Stomach (tissue), 8 donors: ENCODE measurements at regions not wholly inside any gene's neighbourhood (a gene's known extent, or its start where the extent isn't known, plus 50 kb on each side); places are given as distances from the start of the nearest gene placed in this dataset.
A peak's percentile ranks its signal among the peaks of the same experiment; 100 is the strongest.

ENCODE experiments used
- DNase-seq, 2 donors: peaks; one replicate each; pipeline versions ENCODE4 v3.0.0 to v3.0.0-alpha.2; 2013 to 2019
- H3K27ac ChIP-seq, 5 donors: fragments of 200-600 bp in 4 of 5; sonication (generic) in 4 of 5; one replicate each; pipeline ENCODE4 v1.5.1; 2013 to 2019; ENCODE audit warnings: mild to moderate bottlenecking in 1 of 5, moderate library complexity in 1 of 5
- H3K27me3 ChIP-seq, 3 donors: fragments of 200-600 bp; sonication (generic); one replicate each; pipeline ENCODE4 v1.5.1; 2017 to 2019; ENCODE audit warnings: mixed run types in 1 of 3
- H3K36me3 ChIP-seq, 4 donors: fragments of 200-600 bp; sonication (generic); 1 replicate in 3 of 4; 2 replicates in 1 of 4; pipeline ENCODE4 v1.5.1; 2016 to 2019
- H3K4me1 ChIP-seq, 4 donors: fragments of 200-600 bp; sonication (generic); one replicate each; pipeline ENCODE4 v1.5.1; 2016 to 2019
- H3K4me3 ChIP-seq, 4 donors: fragments of 200-600 bp; sonication (generic) in 3 of 4; one replicate each; pipeline ENCODE4 v1.5.1; 2016 to 2019; ENCODE audit warnings: mild to moderate bottlenecking in 1 of 4
- H3K9me3 ChIP-seq, 4 donors: fragments of 200-600 bp; sonication (generic); one replicate each; pipeline ENCODE4 v1.5.1; 2016 to 2019
- CTCF ChIP-seq, 7 experiments: fragments of 450-650 bp in 4 of 7; fragments of 200-600 bp in 3 of 7; sonication (generic) in 3 of 7; IDR thresholded peaks; one replicate each; pipeline ENCODE4 v1.5.1; 2016 to 2019; ENCODE audit warnings: antibody characterized with exemption in 7 of 7, control low read depth in 2 of 7, mild to moderate bottlenecking in 1 of 7
- EP300 ChIP-seq: sonication (generic); formaldehyde crosslinking; IDR thresholded peaks from one replicate; pipeline ENCODE4 v1.6.1; 2017; ENCODE audit warnings: antibody characterized with exemption
- POLR2A ChIP-seq, 4 donors: fragments of 450-650 bp; IDR thresholded peaks; one replicate each; pipeline ENCODE4 v1.6.1; 2016; ENCODE audit warnings: antibody characterized with exemption in 4 of 4, control low read depth in 2 of 4, mild to moderate bottlenecking in 1 of 4, moderate library complexity in 1 of 4
- POLR2AphosphoS5 ChIP-seq, 3 donors: sonication (generic); formaldehyde crosslinking; IDR thresholded peaks; one replicate each; pipeline ENCODE4 v1.6.1; 2016; ENCODE audit warnings: antibody characterized with exemption in 3 of 3
- WGBS, 5 donors: extraction: QIAGEN DNeasy Blood & Tissue Kit in 3 of 5; methylation state at CpG; one replicate each; pipeline versions ENCODE4 v1.1.5 to v1.1.7; 2013 to 2018; 5-methylcytosine and 5-hydroxymethylcytosine counted together
- intact Hi-C: fragments of 100-400 bp; cut with DNase I; formaldehyde crosslinking; loops from one replicate; pipeline ENCODE4 v1.15.1; 2023; ENCODE audit warnings: low total_unique reads
- donor health status: healthy with polysubstance abuse.
- donor health status: Bipolar disorder and iron deficiency.
- donor health status: healthy.

- WGBS, 5 donors: 40 to 62% (median 43%) methylated on average over 3 of the region's 3 CpGs
Observed at GRCh38 chr14:34223373-34224148, 238.5 kb downstream of the SPTSSA start.

GRCh38 chr14:34222867-34223266 lies 239.2 kb downstream of the SPTSSA start:
- Histone ChIP-seq H3K9me3 (no peaks in the 10 kb centered on the region), H3K27me3 (no peaks in the 10 kb centered on the region), H3K4me1 (peaks cover 14 to 46% (median 23%) of the 10 kb centered on the region in 4 donors), H3K27ac (peak overlapping the region; percentile 22 to 77 (median 65)), H3K36me3 (no peaks in the 10 kb centered on the region), H3K4me3 (peak overlapping the region in 2 of 4 donors; percentile 3 to 10)
- 23 to 45% (median 34%) methylated on average over 6 of the region's 6 CpGs for WGBS, 5 donors
- peak in 1 of 2 donors; percentile 38 for DNase-seq
- intact Hi-C loops: no loop called here
- TF ChIP-seq EP300: no peak
- peak in 1 of 3 donors; percentile 13 for TF ChIP-seq POLR2AphosphoS5 (IDR thresholded peaks at IDR 0.05)
- no peak for TF ChIP-seq CTCF (IDR thresholded peaks at IDR 0.05)
- TF ChIP-seq POLR2A (IDR thresholded peaks at IDR 0.05): no peak

More at GRCh38 chr14:34223373-34224148, 238.5 kb downstream of the SPTSSA start:
- H3K27ac ChIP-seq: peak overlapping the region; percentile 22 to 77 (median 65)
- no peak overlapping the region for H3K4me3 ChIP-seq
- no peaks in the 10 kb centered on the region for H3K9me3 ChIP-seq
- no peak for DNase-seq
- H3K36me3 ChIP-seq: no peaks in the 10 kb centered on the region
- TF ChIP-seq POLR2A (IDR thresholded peaks at IDR 0.05) (no peak), EP300 (no peak), POLR2AphosphoS5 (IDR thresholded peaks at IDR 0.05) (no peak), CTCF (IDR thresholded peaks at IDR 0.05) (no peak)
- H3K27me3 ChIP-seq: no peaks in the 10 kb centered on the region
- H3K4me1 ChIP-seq: peaks cover 14 to 52% (median 25%) of the 10 kb centered on the region in 4 donors
- intact Hi-C loops: no loop called here

- Histone ChIP-seq H3K27me3 (no peaks in the 10 kb centered on the region), H3K27ac (peak overlapping the region in 4 of 5 donors; percentile 22 to 77 (median 66)), H3K36me3 (no peaks in the 10 kb centered on the region), H3K9me3 (no peaks in the 10 kb centered on the region), H3K4me1 (peaks cover 14 to 38% (median 19%) of the 10 kb centered on the region in 4 donors), H3K4me3 (peak overlapping the region in 1 of 4 donors; percentile 3)
- 15 to 23% (median 20%) methylated on average over 3 of the region's 3 CpGs for WGBS, 5 donors
- intact Hi-C loops: no loop called here
- no peak for DNase-seq
- TF ChIP-seq POLR2AphosphoS5 (IDR thresholded peaks at IDR 0.05) (peak in 1 of 3 donors; percentile 2), CTCF (IDR thresholded peaks at IDR 0.05) (no peak)
Observed at GRCh38 chr14:34222122-34222521, 239.9 kb downstream of the SPTSSA start.

- no peaks in the 10 kb centered on the region for H3K36me3 ChIP-seq
- no peak overlapping the region for H3K4me3 ChIP-seq
- TF ChIP-seq EP300 (no peak), POLR2A (IDR thresholded peaks at IDR 0.05) (no peak), CTCF (IDR thresholded peaks at IDR 0.05) (no peak), POLR2AphosphoS5 (IDR thresholded peaks at IDR 0.05) (no peak)
- no peak overlapping the region for H3K27ac ChIP-seq
- H3K4me1 ChIP-seq: peaks cover 14 to 31% (median 19%) of the 10 kb centered on the region in 4 donors
- intact Hi-C loops: no loop called here
- DNase-seq: no peak
- no peaks in the 10 kb centered on the region for H3K27me3 ChIP-seq
- H3K9me3 ChIP-seq: no peaks in the 10 kb centered on the region
- WGBS, 5 donors: 74 to 85% (median 78%) methylated on average over 7 of the region's 7 CpGs
Observed at GRCh38 chr14:34220921-34221320, 241.1 kb downstream of the SPTSSA start.
